ENCODE measurements at regions not wholly inside any gene's neighbourhood (a gene's known extent, or its start where the extent isn't known, plus 50 kb on each side); places are given as distances from the start of the nearest gene placed in this dataset.

DNA sequence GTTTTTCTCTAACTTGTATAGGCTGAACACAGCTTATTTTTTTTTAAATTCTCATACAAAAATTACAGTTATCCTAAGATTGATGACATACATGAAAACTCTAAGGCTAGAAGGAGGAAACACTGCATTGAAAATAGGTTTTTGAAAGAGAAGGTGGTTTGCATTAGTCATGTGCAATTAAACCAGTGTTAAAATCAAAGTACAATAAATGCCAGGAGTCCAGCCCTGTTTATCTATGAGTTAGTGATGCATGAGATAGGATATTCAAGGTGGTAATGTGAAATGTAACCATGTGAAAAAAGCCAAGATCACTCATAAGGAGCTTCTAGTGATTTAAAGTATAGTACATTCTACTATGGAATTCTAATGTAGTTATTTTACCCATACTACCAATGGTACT is 444.9 kb upstream of the CYLC2 start:
- DNase-seq (ENCODE audit: extremely low spot score): no peak
- no peaks in the 10 kb centered on the region for H3K27me3 ChIP-seq
- TF ChIP-seq EP300 (IDR thresholded peaks at IDR 0.05) (no peak), POLR2AphosphoS5 (IDR thresholded peaks at IDR 0.05) (no peak), POLR2A (IDR thresholded peaks at IDR 0.05; ENCODE audit: low read depth) (no peak), CTCF (IDR thresholded peaks at IDR 0.05) (no peak)
- H3K4me1 ChIP-seq: no peaks in the 10 kb centered on the region
- intact Hi-C loops (cut with DNase I): no loop called here
- no peak overlapping the region for H3K27ac ChIP-seq (replicated peaks in 1 of 4)
- H3K9me3 ChIP-seq: no peaks in the 10 kb centered on the region
- no peak overlapping the region for H3K4me3 ChIP-seq
- no peaks in the 10 kb centered on the region for H3K36me3 ChIP-seq

GRCh38 chr9:102534031-102534430 is 461.1 kb upstream of the CYLC2 start:
- Histone ChIP-seq H3K27me3 (no peaks in the 10 kb centered on the region), H3K4me3 (no peak overlapping the region), H3K4me1 (no peaks in the 10 kb centered on the region), H3K27ac (replicated peaks in 1 of 4) (no peak overlapping the region), H3K9me3 (no peaks in the 10 kb centered on the region), H3K36me3 (no peaks in the 10 kb centered on the region)
- WGBS: 79% methylated on average over 2 of the region's 2 CpGs
- intact Hi-C loops (cut with DNase I): no loop called here
- no peak for TF ChIP-seq POLR2A (IDR thresholded peaks at IDR 0.05; ENCODE audit: low read depth)
- no peak for TF ChIP-seq POLR2AphosphoS5 (IDR thresholded peaks at IDR 0.05)
- TF ChIP-seq CTCF (IDR thresholded peaks at IDR 0.05): no peak
- TF ChIP-seq EP300 (IDR thresholded peaks at IDR 0.05): no peak
- DNase-seq (ENCODE audit: extremely low spot score): no peak

DNA sequence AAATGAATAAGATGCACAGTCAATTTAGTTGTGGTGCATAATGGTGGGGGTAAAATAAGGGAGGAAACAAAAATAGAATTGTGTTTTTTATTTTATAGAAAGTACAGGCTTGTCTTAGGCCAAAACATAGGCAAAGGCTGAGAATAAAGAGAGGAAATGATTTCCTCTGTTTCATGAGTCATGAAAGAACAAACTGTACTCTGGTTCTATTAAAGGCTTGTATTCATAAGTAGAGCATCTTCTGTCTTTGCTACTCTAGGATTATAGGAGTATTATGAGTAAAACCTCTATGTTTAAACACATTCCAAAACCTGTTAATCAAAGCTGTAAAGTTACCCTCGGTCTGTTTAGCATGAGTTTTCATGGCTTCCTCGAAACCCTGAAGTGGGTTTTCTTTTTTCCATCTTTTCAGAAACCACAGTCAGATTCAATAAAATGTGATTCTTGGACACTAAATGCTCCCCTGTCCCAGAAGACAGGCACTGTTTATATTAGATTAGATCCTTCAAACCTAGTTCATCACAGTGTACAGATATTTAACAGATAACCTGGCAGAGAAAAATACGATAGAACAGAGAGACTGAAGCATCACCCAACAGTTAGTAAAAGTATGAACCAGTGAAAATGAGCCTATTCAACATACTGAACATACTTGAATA is 473.9 kb upstream of the CYLC2 start:
- no peak for DNase-seq (ENCODE audit: extremely low spot score)

DNA sequence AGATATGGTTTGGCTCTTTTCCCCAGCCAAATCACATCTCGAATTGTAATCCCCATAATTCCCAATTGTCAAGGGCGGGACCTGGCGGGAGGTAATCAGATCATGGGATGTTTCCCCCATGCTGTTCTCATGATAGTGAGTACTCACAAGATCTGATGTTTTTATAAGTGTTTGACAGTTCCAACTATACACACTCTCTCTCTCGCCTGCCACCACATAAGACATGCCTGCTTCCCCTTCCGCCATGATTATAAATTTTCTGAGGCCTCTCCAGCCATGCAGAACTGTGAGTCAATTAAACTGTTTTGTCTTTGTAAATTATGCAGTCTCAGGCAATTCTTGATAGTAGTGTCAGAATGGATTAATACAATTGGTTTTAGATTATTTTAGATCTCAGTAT is 475.7 kb upstream of the CYLC2 start:
- H3K9me3 ChIP-seq: no peaks in the 10 kb centered on the region
- 77% methylated on average over 5 of the region's 5 CpGs for WGBS
- no peak overlapping the region for H3K27ac ChIP-seq (replicated peaks in 1 of 4)
- no peaks in the 10 kb centered on the region for H3K36me3 ChIP-seq
- intact Hi-C loops (cut with DNase I): no loop called here
- no peaks in the 10 kb centered on the region for H3K27me3 ChIP-seq
- no peak for DNase-seq (ENCODE audit: extremely low spot score)
- no peaks in the 10 kb centered on the region for H3K4me1 ChIP-seq
- TF ChIP-seq CTCF (IDR thresholded peaks at IDR 0.05) (no peak), EP300 (IDR thresholded peaks at IDR 0.05) (no peak), POLR2A (IDR thresholded peaks at IDR 0.05; ENCODE audit: low read depth) (no peak), POLR2AphosphoS5 (IDR thresholded peaks at IDR 0.05) (no peak)
- no peak overlapping the region for H3K4me3 ChIP-seq

More for the DNA sequence above, 473.9 kb upstream of the CYLC2 start:
- no peak overlapping the region for H3K27ac ChIP-seq (replicated peaks in 1 of 4)
- H3K9me3 ChIP-seq: peaks cover 0 to 3% (median 0%) of the 10 kb centered on the region in 4 donors
- H3K4me3 ChIP-seq: no peak overlapping the region
- intact Hi-C loops (cut with DNase I): no loop called here
- 20% methylated on average over 3 of the region's 3 CpGs for WGBS
- no peaks in the 10 kb centered on the region for H3K4me1 ChIP-seq
- no peaks in the 10 kb centered on the region for H3K36me3 ChIP-seq
- no peak for TF ChIP-seq EP300 (IDR thresholded peaks at IDR 0.05)
- no peak for TF ChIP-seq CTCF (IDR thresholded peaks at IDR 0.05)
- no peak for TF ChIP-seq POLR2A (IDR thresholded peaks at IDR 0.05; ENCODE audit: low read depth)
- no peak for TF ChIP-seq POLR2AphosphoS5 (IDR thresholded peaks at IDR 0.05)
- no peaks in the 10 kb centered on the region for H3K27me3 ChIP-seq

DNA sequence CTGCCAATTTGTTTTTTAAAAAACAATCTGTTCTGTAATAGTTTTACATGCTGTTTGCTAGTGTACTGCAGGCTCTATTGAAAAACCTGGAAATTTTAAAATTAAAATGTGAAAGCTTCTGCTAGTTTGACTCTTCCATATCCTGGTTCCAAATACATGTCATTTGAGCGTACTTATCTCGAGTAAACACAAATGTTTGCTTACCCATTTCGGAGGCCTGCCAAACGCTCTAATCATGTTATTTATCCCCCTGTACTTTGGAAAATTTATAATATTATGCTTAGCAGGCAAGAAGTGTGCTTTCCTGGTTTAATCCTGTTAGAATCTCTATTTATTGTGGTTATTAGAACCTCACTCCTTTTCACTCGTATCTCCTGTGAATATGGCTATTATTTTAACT is 476.8 kb upstream of the CYLC2 start:
- H3K4me3 ChIP-seq: no peak overlapping the region
- TF ChIP-seq POLR2AphosphoS5 (IDR thresholded peaks at IDR 0.05): no peak
- TF ChIP-seq CTCF (IDR thresholded peaks at IDR 0.05): no peak
- no peak for TF ChIP-seq EP300 (IDR thresholded peaks at IDR 0.05)
- TF ChIP-seq POLR2A (IDR thresholded peaks at IDR 0.05; ENCODE audit: low read depth): no peak
- H3K27ac ChIP-seq (replicated peaks in 1 of 4): no peak overlapping the region
- H3K27me3 ChIP-seq: no peaks in the 10 kb centered on the region
- intact Hi-C loops (cut with DNase I): no loop called here
- DNase-seq (ENCODE audit: extremely low spot score): no peak
- no peaks in the 10 kb centered on the region for H3K36me3 ChIP-seq
- H3K9me3 ChIP-seq: no peaks in the 10 kb centered on the region
- 49% methylated on average over 5 of the region's 5 CpGs for WGBS
- H3K4me1 ChIP-seq: no peaks in the 10 kb centered on the region

Measured in esophagus muscularis mucosa (tissue), 4 donors.